ENCODE measurements at regions not wholly inside any gene's neighbourhood (a gene's known extent, or its start where the extent isn't known, plus 50 kb on each side); places are given as distances from the start of the nearest gene placed in this dataset.

GRCh38 chr5:18276939-18277338 is 642.7 kb downstream of the TAF11L14 start:
- Histone ChIP-seq H3K4me3 (no peak overlapping the region), H3K4me1 (ENCODE audit: insufficient read depth) (no peaks in the 10 kb centered on the region), H4K20me1 (replicated peaks; ENCODE audit: insufficient read depth) (no peaks in the 10 kb centered on the region), H3K79me2 (replicated peaks; ENCODE audit: insufficient read depth) (no peaks in the 10 kb centered on the region), H3K4me2 (no peak overlapping the region), H3K27ac (ENCODE audit: low read depth) (no peak overlapping the region), H3K27me3 (ENCODE audit: insufficient read depth) (no peaks in the 10 kb centered on the region), H3K9me2 (ENCODE audit: insufficient read depth) (peaks cover 9% of the 10 kb centered on the region), H2AFZ (no peak overlapping the region), H3K36me3 (ENCODE audit: insufficient read depth) (no peaks in the 10 kb centered on the region), H3F3A (replicated peaks; ENCODE audit: low read depth) (no peaks in the 10 kb centered on the region)
- TF ChIP-seq EZH2phosphoT487 (IDR thresholded peaks at IDR 0.05; ENCODE audit: unreplicated experiment) (no peak), NANOG (IDR thresholded peaks at IDR 0.05; ENCODE audit: borderline replicate concordance) (no peak), ETS1 (IDR thresholded peaks at IDR 0.05) (no peak), EZH2 (IDR thresholded peaks at IDR 0.05; ENCODE audit: low read depth, unreplicated experiment) (no peak), STAT1 (IDR thresholded peaks at IDR 0.05; ENCODE audit: unreplicated experiment) (no peak), ZNF114 (CRISPR knock-in tag; IDR thresholded peaks at IDR 0.05) (no peak), JUNB (IDR thresholded peaks at IDR 0.05; ENCODE audit: unreplicated experiment) (no peak), ZNF331 (CRISPR knock-in tag; IDR thresholded peaks at IDR 0.05; ENCODE audit: low read depth) (no peak), POLR2AphosphoS5 (IDR thresholded peaks at IDR 0.05; ENCODE audit: low read depth) (no peak), CREB1 (CRISPR knock-in tag; IDR thresholded peaks at IDR 0.05; ENCODE audit: low read depth) (no peak), REST (IDR thresholded peaks at IDR 0.05; ENCODE audit: unreplicated experiment) (no peak)
- TF ChIP-seq, protein P1, sequence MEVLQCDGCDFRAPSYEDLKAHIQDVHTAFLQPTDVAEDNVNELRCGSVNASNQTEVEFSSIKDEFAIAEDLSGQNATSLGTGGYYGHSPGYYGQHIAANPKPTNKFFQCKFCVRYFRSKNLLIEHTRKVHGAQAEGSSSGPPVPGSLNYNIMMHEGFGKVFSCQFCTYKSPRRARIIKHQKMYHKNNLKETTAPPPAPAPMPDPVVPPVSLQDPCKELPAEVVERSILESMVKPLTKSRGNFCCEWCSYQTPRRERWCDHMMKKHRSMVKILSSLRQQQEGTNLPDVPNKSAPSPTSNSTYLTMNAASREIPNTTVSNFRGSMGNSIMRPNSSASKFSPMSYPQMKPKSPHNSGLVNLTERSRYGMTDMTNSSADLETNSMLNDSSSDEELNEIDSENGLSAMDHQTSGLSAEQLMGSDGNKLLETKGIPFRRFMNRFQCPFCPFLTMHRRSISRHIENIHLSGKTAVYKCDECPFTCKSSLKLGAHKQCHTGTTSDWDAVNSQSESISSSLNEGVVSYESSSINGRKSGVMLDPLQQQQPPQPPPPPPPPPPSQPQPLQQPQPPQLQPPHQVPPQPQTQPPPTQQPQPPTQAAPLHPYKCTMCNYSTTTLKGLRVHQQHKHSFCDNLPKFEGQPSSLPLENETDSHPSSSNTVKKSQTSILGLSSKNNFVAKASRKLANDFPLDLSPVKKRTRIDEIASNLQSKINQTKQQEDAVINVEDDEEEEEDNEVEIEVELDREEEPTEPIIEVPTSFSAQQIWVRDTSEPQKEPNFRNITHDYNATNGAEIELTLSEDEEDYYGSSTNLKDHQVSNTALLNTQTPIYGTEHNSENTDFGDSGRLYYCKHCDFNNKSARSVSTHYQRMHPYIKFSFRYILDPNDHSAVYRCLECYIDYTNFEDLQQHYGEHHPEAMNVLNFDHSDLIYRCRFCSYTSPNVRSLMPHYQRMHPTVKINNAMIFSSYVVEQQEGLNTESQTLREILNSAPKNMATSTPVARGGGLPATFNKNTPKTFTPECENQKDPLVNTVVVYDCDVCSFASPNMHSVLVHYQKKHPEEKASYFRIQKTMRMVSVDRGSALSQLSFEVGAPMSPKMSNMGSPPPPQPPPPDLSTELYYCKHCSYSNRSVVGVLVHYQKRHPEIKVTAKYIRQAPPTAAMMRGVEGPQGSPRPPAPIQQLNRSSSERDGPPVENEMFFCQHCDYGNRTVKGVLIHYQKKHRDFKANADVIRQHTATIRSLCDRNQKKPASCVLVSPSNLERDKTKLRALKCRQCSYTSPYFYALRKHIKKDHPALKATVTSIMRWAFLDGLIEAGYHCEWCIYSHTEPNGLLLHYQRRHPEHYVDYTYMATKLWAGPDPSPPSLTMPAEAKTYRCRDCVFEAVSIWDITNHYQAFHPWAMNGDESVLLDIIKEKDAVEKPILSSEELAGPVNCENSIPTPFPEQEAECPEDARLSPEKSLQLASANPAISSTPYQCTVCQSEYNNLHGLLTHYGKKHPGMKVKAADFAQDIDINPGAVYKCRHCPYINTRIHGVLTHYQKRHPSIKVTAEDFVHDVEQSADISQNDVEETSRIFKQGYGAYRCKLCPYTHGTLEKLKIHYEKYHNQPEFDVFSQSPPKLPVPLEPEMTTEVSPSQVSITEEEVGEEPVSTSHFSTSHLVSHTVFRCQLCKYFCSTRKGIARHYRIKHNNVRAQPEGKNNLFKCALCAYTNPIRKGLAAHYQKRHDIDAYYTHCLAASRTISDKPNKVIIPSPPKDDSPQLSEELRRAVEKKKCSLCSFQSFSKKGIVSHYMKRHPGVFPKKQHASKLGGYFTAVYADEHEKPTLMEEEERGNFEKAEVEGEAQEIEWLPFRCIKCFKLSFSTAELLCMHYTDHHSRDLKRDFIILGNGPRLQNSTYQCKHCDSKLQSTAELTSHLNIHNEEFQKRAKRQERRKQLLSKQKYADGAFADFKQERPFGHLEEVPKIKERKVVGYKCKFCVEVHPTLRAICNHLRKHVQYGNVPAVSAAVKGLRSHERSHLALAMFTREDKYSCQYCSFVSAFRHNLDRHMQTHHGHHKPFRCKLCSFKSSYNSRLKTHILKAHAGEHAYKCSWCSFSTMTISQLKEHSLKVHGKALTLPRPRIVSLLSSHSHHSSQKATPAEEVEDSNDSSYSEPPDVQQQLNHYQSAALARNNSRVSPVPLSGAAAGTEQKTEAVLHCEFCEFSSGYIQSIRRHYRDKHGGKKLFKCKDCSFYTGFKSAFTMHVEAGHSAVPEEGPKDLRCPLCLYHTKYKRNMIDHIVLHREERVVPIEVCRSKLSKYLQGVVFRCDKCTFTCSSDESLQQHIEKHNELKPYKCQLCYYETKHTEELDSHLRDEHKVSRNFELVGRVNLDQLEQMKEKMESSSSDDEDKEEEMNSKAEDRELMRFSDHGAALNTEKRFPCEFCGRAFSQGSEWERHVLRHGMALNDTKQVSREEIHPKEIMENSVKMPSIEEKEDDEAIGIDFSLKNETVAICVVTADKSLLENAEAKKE (CRISPR knock-in tag; IDR thresholded peaks at IDR 0.05): no peak
- TF ChIP-seq, protein P2, sequence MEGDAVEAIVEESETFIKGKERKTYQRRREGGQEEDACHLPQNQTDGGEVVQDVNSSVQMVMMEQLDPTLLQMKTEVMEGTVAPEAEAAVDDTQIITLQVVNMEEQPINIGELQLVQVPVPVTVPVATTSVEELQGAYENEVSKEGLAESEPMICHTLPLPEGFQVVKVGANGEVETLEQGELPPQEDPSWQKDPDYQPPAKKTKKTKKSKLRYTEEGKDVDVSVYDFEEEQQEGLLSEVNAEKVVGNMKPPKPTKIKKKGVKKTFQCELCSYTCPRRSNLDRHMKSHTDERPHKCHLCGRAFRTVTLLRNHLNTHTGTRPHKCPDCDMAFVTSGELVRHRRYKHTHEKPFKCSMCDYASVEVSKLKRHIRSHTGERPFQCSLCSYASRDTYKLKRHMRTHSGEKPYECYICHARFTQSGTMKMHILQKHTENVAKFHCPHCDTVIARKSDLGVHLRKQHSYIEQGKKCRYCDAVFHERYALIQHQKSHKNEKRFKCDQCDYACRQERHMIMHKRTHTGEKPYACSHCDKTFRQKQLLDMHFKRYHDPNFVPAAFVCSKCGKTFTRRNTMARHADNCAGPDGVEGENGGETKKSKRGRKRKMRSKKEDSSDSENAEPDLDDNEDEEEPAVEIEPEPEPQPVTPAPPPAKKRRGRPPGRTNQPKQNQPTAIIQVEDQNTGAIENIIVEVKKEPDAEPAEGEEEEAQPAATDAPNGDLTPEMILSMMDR (conservative IDR thresholded peaks at IDR 0.05; ENCODE audit: low read depth in 2 of 2): no peak
- Mint-ChIP-seq H3K4me1 (no peaks in the 10 kb centered on the region), H3K36me3 (ENCODE audit: low read depth) (no peaks in the 10 kb centered on the region), H3K9me3 (peaks cover 6% of the 10 kb centered on the region; the same call in 1 of the 3 replicates), H3K27me3 (ENCODE audit: insufficient read depth, low read depth, poor library complexity) (no peaks in the 10 kb centered on the region), H3K4me3 (no peak overlapping the region), H3K27ac (no peak overlapping the region)
- no peak for ATAC-seq
- no peak for DNase-seq (ENCODE audit: low spot score)
